ENCODE measurements at regions not wholly inside any gene's neighbourhood (a gene's known extent, or its start where the extent isn't known, plus 50 kb on each side); places are given as distances from the start of the nearest gene placed in this dataset.

GRCh38 chr9:27801545-27801944, 228.3 kb upstream of the C9orf72 start:
- Mint-ChIP-seq H3K4me1 (no peaks in the 10 kb centered on the region), H3K27ac (no peak overlapping the region), H3K27me3 (ENCODE audit: low read depth) (no peaks in the 10 kb centered on the region), H3K4me3 (no peak overlapping the region), H3K36me3 (ENCODE audit: low read depth) (no peaks in the 10 kb centered on the region), H3K9me3 (no peaks in the 10 kb centered on the region)
- TF ChIP-seq, protein P1, sequence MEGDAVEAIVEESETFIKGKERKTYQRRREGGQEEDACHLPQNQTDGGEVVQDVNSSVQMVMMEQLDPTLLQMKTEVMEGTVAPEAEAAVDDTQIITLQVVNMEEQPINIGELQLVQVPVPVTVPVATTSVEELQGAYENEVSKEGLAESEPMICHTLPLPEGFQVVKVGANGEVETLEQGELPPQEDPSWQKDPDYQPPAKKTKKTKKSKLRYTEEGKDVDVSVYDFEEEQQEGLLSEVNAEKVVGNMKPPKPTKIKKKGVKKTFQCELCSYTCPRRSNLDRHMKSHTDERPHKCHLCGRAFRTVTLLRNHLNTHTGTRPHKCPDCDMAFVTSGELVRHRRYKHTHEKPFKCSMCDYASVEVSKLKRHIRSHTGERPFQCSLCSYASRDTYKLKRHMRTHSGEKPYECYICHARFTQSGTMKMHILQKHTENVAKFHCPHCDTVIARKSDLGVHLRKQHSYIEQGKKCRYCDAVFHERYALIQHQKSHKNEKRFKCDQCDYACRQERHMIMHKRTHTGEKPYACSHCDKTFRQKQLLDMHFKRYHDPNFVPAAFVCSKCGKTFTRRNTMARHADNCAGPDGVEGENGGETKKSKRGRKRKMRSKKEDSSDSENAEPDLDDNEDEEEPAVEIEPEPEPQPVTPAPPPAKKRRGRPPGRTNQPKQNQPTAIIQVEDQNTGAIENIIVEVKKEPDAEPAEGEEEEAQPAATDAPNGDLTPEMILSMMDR (IDR thresholded peaks at IDR 0.05; ENCODE audit: unreplicated experiment in 3 of 3), result no peak

DNA sequence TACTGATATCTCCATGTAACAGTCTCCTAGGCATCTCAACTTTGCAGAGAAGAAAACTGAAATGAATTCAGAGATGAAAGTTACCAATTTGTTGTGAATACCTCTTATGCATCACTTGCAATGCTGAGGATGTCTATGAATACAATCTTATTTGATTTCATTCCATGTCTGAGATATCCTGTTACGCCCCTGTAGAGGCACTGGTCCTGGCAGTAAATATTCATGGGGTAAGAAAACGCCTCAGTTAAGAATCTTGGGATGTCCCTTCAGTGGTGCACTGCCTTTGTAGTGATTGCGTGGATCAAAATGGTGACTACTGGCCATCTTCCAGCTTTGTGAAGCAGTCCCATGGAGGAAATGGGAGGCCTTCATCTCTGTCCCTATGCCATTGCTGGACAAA, 229.1 kb upstream of the C9orf72 start:
- H3K27me3 Mint-ChIP-seq (ENCODE audit: low read depth), result no peaks in the 10 kb centered on the region
- no peaks in the 10 kb centered on the region for H3K4me1 Mint-ChIP-seq
- no peak overlapping the region for H3K4me3 Mint-ChIP-seq
- H3K9me3 Mint-ChIP-seq, result no peaks in the 10 kb centered on the region
- no peaks in the 10 kb centered on the region for H3K36me3 Mint-ChIP-seq (ENCODE audit: low read depth)
- no peak overlapping the region for H3K27ac Mint-ChIP-seq
- TF ChIP-seq, protein P1 (IDR thresholded peaks at IDR 0.05; ENCODE audit: unreplicated experiment in 3 of 3), result no peak

DNA sequence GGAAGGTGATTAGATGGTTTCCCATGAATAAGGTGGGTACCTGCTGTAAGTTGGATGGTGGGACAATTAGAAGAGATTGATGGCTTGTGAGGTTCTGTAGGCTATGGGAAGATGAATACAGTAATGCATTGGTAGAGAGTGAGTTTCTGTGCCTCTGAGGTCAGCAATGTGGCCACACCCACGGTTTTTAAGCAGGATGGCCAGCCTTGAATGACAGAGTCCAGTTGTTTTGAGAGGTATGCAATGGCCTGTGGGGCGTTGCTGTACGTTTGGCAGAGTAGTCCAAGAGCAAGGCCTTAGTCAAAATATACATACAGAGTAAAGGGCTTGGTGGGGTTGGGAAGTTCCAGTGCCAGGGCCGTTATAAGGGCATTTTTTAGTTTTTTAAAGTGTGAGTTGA, 235.6 kb upstream of the C9orf72 start:
- H3K4me3 Mint-ChIP-seq, result no peak overlapping the region
- no peaks in the 10 kb centered on the region for H3K36me3 Mint-ChIP-seq (ENCODE audit: low read depth)
- peaks cover 7% of the 10 kb centered on the region for H3K9me3 Mint-ChIP-seq
- H3K27ac Mint-ChIP-seq, result no peak overlapping the region
- no peaks in the 10 kb centered on the region for H3K27me3 Mint-ChIP-seq (ENCODE audit: low read depth)
- no peaks in the 10 kb centered on the region for H3K4me1 Mint-ChIP-seq
- TF ChIP-seq, protein P1 (IDR thresholded peaks at IDR 0.05; ENCODE audit: unreplicated experiment in 3 of 3), result no peak

GRCh38 chr9:27817747-27818146, 244.5 kb upstream of the C9orf72 start:
- no peak overlapping the region for H3K27ac Mint-ChIP-seq
- TF ChIP-seq, protein P1 (IDR thresholded peaks at IDR 0.05; ENCODE audit: unreplicated experiment in 3 of 3), result no peak
- no peaks in the 10 kb centered on the region for H3K36me3 Mint-ChIP-seq (ENCODE audit: low read depth)
- H3K4me1 Mint-ChIP-seq, result no peaks in the 10 kb centered on the region
- no peaks in the 10 kb centered on the region for H3K27me3 Mint-ChIP-seq (ENCODE audit: low read depth)
- H3K9me3 Mint-ChIP-seq, result peaks cover 5% of the 10 kb centered on the region
- H3K4me3 Mint-ChIP-seq, result no peak overlapping the region

GRCh38 chr9:27818348-27818747, 245.1 kb upstream of the C9orf72 start:
- Mint-ChIP-seq H3K27ac (no peak overlapping the region), H3K4me3 (no peak overlapping the region), H3K36me3 (ENCODE audit: low read depth) (no peaks in the 10 kb centered on the region), H3K4me1 (no peaks in the 10 kb centered on the region), H3K9me3 (no peaks in the 10 kb centered on the region), H3K27me3 (ENCODE audit: low read depth) (no peaks in the 10 kb centered on the region)
- TF ChIP-seq, protein P1 (IDR thresholded peaks at IDR 0.05; ENCODE audit: unreplicated experiment in 3 of 3), result no peak

DNA sequence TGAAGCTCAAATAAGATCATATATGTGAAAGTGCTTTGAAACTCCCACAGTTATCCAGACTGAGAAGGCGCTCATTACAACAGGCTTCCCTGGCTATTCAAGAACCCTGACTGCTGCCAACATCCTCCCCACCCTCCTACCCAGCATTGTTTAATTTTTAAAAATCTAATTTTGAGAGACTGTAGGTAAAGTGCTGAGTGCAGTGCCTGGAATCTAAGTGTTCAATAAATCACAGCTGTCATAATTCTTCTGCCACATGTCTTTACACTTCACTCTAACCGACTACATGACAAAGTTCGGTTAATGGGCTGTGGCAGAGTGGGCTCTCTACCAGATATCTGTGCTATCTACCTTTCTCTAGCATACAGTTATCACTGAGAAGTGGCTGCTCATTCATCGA, 255.6 kb upstream of the C9orf72 start:
- Mint-ChIP-seq H3K9me3 (peaks cover 5% of the 10 kb centered on the region), H3K36me3 (ENCODE audit: low read depth) (no peaks in the 10 kb centered on the region), H3K4me3 (no peak overlapping the region)

More for the DNA sequence above, 255.6 kb upstream of the C9orf72 start:
- peak overlapping the region in 1 of 3 experiments; percentile 66 for H3K27ac Mint-ChIP-seq
- TF ChIP-seq, protein P1 (IDR thresholded peaks at IDR 0.05; ENCODE audit: unreplicated experiment in 3 of 3), result no peak
- H3K27me3 Mint-ChIP-seq (ENCODE audit: low read depth), result no peaks in the 10 kb centered on the region
- H3K4me1 Mint-ChIP-seq, result peaks cover 4% of the 10 kb centered on the region
